CD4-positive, alpha-beta T cell treated with Interleukin-1 beta for 1 hour (primary cell): ENCODE measurements at regions not wholly inside any gene's neighbourhood (a gene's known extent, or its start where the extent isn't known, plus 50 kb on each side); places are given as distances from the start of the nearest gene placed in this dataset.
"Not testable (repeated sequence)": the region's sequence is repeated elsewhere in the genome, so short reads cannot be mapped to it uniquely, and the experiment has no call there.

Source experiments
- DNase-seq, 2 donors: peaks; one replicate each; pipeline ENCODE4 v3.0.0-alpha.2; 2020 to 2022

- no peak for DNase-seq
These were observed 492.3 kb upstream of the ZEB2 start for GRCh38 chr2:145012214-145012670.

GRCh38 chr2:145010635-145011034 is 490.7 kb upstream of the ZEB2 start:
- no peak for DNase-seq

- no peak for DNase-seq
These were observed 488.0 kb upstream of the ZEB2 start for GRCh38 chr2:145007960-145008263.

- DNase-seq, result no peak
These were observed 487.4 kb upstream of the ZEB2 start for GRCh38 chr2:145007093-145007959.

- no peak for DNase-seq
These were observed 482.7 kb upstream of the ZEB2 start for GRCh38 chr2:145002624-145003023.

- no peak for DNase-seq
These were observed 480.5 kb upstream of the ZEB2 start for GRCh38 chr2:145000376-145000775.

- no peak for DNase-seq
These were observed 480.0 kb upstream of the ZEB2 start for GRCh38 chr2:144999936-145000335.

- no peak for DNase-seq
These were observed 479.4 kb upstream of the ZEB2 start for GRCh38 chr2:144999071-144999875.

GRCh38 chr2:144998435-144998834 is 478.5 kb upstream of the ZEB2 start:
- no peak for DNase-seq

- no peak for DNase-seq
These were observed 476.4 kb upstream of the ZEB2 start for GRCh38 chr2:144996225-144996795.

GRCh38 chr2:144995482-144995881 is 475.6 kb upstream of the ZEB2 start:
- DNase-seq, result no peak

GRCh38 chr2:144990661-144991060 is 470.7 kb upstream of the ZEB2 start:
- DNase-seq, result no peak

GRCh38 chr2:144989579-144990270 is 469.8 kb upstream of the ZEB2 start:
- DNase-seq, result no peak

- DNase-seq, result no peak
These were observed 468.7 kb upstream of the ZEB2 start for GRCh38 chr2:144988591-144988990.

GRCh38 chr2:144986691-144987090 is 466.8 kb upstream of the ZEB2 start:
- no peak for DNase-seq

- no peak for DNase-seq
These were observed 464.1 kb upstream of the ZEB2 start for GRCh38 chr2:144984038-144984437.

- DNase-seq, result no peak
These were observed 463.2 kb upstream of the ZEB2 start for GRCh38 chr2:144983107-144983506.

- DNase-seq, result no peak
These were observed 462.6 kb upstream of the ZEB2 start for GRCh38 chr2:144982481-144982880.

GRCh38 chr2:144975881-144976280 is 456.0 kb upstream of the ZEB2 start:
- DNase-seq, result no peak

- DNase-seq, result no peak
These were observed 452.8 kb upstream of the ZEB2 start for GRCh38 chr2:144972676-144973075.

- no peak for DNase-seq
These were observed 451.9 kb upstream of the ZEB2 start for GRCh38 chr2:144971786-144972335.

- not testable (repeated sequence) for DNase-seq
These were observed 450.5 kb upstream of the ZEB2 start for GRCh38 chr2:144970410-144970809.

GRCh38 chr2:144969564-144969963 is 449.6 kb upstream of the ZEB2 start:
- not testable (repeated sequence) for DNase-seq
